H1 (cell line): ENCODE measurements at regions not wholly inside any gene's neighbourhood (a gene's known extent, or its start where the extent isn't known, plus 50 kb on each side); places are given as distances from the start of the nearest gene placed in this dataset.

Experiments used
- CTCF ChIA-PET: fragments of 300-600 bp; sonication (Branson Sonifier 250); formaldehyde crosslinking; loops from one replicate; lab custom pipeline; 2021; ENCODE audit not compliant: partially characterized antibody; lab: Charles Lee
- POLR2A ChIA-PET: fragments of 300-600 bp; sonication (Branson Sonifier 250); formaldehyde crosslinking; loops from one replicate; lab custom pipeline; 2021; ENCODE audit warnings: inconsistent platforms; ENCODE audit not compliant: partially characterized antibody; lab: Charles Lee
- DNase-seq, 2 experiments: peaks; one replicate each; pipeline versions ENCODE4 v3.0.0 to v3.0.0-alpha.2; 2010 to 2022; ENCODE audit warnings: low spot score in 2 of 2, low read depth in 1 of 2, mixed read lengths in 1 of 2
- FAIRE-seq: peaks from 2 replicates; lab custom pipeline; 2011; peaks lifted over from hg19 to GRCh38; lab: Jason Lieb, UNC
- H2AFZ ChIP-seq: 2 replicates; pipeline ENCODE4 v1.8.1; 2012; ENCODE audit warnings: low read length, inconsistent platforms
- H2AK5ac ChIP-seq: 2 replicates; pipeline ENCODE4 v1.6.1; 2013; ENCODE audit warnings: low read depth, low read length
- H2BK120ac ChIP-seq: replicated peaks from 2 replicates; pipeline ENCODE3; 2013; ENCODE audit warnings: low read depth, low read length, inconsistent platforms
- H2BK12ac ChIP-seq: 2 replicates; pipeline ENCODE4 v1.6.1; 2013; ENCODE audit warnings: low read depth, low read length
- H2BK15ac ChIP-seq: 2 replicates; pipeline ENCODE4 v1.6.1; 2013; ENCODE audit warnings: low read length
- H2BK20ac ChIP-seq: 2 replicates; pipeline ENCODE4 v1.6.1; 2013; ENCODE audit warnings: low read length
- H2BK5ac ChIP-seq: 2 replicates; pipeline ENCODE4 v1.6.1; 2013; ENCODE audit warnings: low read depth, low read length
- H3K14ac ChIP-seq: 2 replicates; pipeline ENCODE4 v1.6.1; 2013; ENCODE audit warnings: inconsistent platforms; ENCODE audit not compliant: insufficient read length
- H3K18ac ChIP-seq: 2 replicates; pipeline ENCODE4 v1.6.1; 2013; ENCODE audit warnings: low read length; ENCODE audit errors: extremely low read depth
- H3K23ac ChIP-seq: 2 replicates; pipeline ENCODE4 v1.6.1; 2013; ENCODE audit warnings: inconsistent platforms; ENCODE audit not compliant: insufficient read length
- H3K23me2 ChIP-seq: 2 replicates; pipeline ENCODE4 v1.6.1; 2013; ENCODE audit warnings: low read depth, low read length
- H3K27ac ChIP-seq: 2 replicates; pipeline ENCODE4 v1.6.1; 2011; ENCODE audit warnings: low read depth, low read length, inconsistent platforms
- H3K27me3 ChIP-seq, 4 experiments: replicated peaks in 1 of 4; 1 replicate in 1 of 4; 2 replicates in 3 of 4; pipeline versions ENCODE4 v1.6.1 to v1.8.1; 2011 to 2013; ENCODE audit warnings: low read length in 3 of 4, mild to moderate bottlenecking in 3 of 4, inconsistent platforms in 2 of 4, mixed read lengths in 2 of 4, moderate library complexity in 1 of 4; ENCODE audit not compliant: control insufficient read depth in 3 of 4, insufficient read depth in 3 of 4; ENCODE audit errors: extremely low read depth in 1 of 4
- H3K36me3 ChIP-seq, 4 experiments: 2 replicates each; pipeline versions ENCODE4 v1.6.1 to v1.8.1; 2011 to 2013; ENCODE audit warnings: mild to moderate bottlenecking in 4 of 4, low read length in 3 of 4, moderate library complexity in 2 of 4, control low read depth in 1 of 4, inconsistent platforms in 1 of 4; ENCODE audit not compliant: insufficient read depth in 4 of 4, control insufficient read depth in 2 of 4
- H3K4ac ChIP-seq: replicated peaks from 2 replicates; pipeline ENCODE3; 2013; ENCODE audit warnings: low read length, low read depth, mixed read lengths, inconsistent platforms; ENCODE audit not compliant: insufficient read length
- H3K4me1 ChIP-seq, 4 experiments: replicated peaks in 1 of 4; 1 replicate in 1 of 4; 2 replicates in 3 of 4; pipeline versions ENCODE4 v1.6.1 to v1.8.1; 2011 to 2013; ENCODE audit warnings: low read length in 3 of 4, inconsistent platforms in 2 of 4, mixed read lengths in 1 of 4; ENCODE audit not compliant: insufficient read depth in 4 of 4, control insufficient read depth in 3 of 4
- H3K4me2 ChIP-seq, 2 experiments: 2 replicates each; pipeline versions ENCODE4 v1.6.1 to v1.8.1; 2011 to 2013; ENCODE audit warnings: low read depth in 2 of 2, low read length in 2 of 2, control low read depth in 1 of 2, inconsistent platforms in 1 of 2, mild to moderate bottlenecking in 1 of 2; ENCODE audit not compliant: insufficient read depth in 1 of 2
- H3K4me3 ChIP-seq, 4 experiments: fragments of 200-600, 300-600 bp in 1 of 4; sonication (generic), shearing (Covaris generic), sonication (Bioruptor Twin) in 1 of 4; 2 replicates each; pipeline versions ENCODE4 v1.5.1 to v1.8.1; 2011 to 2016; ENCODE audit warnings: low read length in 4 of 4, low read depth in 3 of 4, control low read depth in 2 of 4, inconsistent platforms in 2 of 4, mild to moderate bottlenecking in 2 of 4, mixed read lengths in 1 of 4, moderate library complexity in 1 of 4; ENCODE audit not compliant: insufficient read depth in 2 of 4; ENCODE audit errors: extremely low read depth in 1 of 4
- H3K56ac ChIP-seq: replicated peaks from 2 replicates; pipeline ENCODE3; 2013; ENCODE audit warnings: low read depth, mild to moderate bottlenecking, mixed read lengths, low read length, inconsistent platforms; ENCODE audit not compliant: insufficient read length
- H3K79me1 ChIP-seq: 2 replicates; pipeline ENCODE4 v1.6.1; 2013; ENCODE audit warnings: low read depth, low read length, control low read depth
- H3K79me2 ChIP-seq, 2 experiments: 2 replicates each; pipeline versions ENCODE4 v1.6.1 to v1.8.1; 2012 to 2013; ENCODE audit warnings: low read length in 2 of 2, mild to moderate bottlenecking in 2 of 2, inconsistent platforms in 1 of 2; ENCODE audit not compliant: insufficient read depth in 2 of 2, control insufficient read depth in 1 of 2
- H3K9ac ChIP-seq, 4 experiments: replicated peaks in 1 of 4; 1 replicate in 1 of 4; 2 replicates in 3 of 4; pipeline versions ENCODE4 v1.6.1 to v1.8.1; 2011 to 2013; ENCODE audit warnings: low read depth in 3 of 4, low read length in 3 of 4, control low read depth in 2 of 4, mild to moderate bottlenecking in 2 of 4, moderate library complexity in 2 of 4, inconsistent platforms in 1 of 4; ENCODE audit errors: extremely low read depth in 1 of 4
- H3K9me3 ChIP-seq, 2 experiments: 2 replicates each; pipeline versions ENCODE4 v1.6.1 to v1.8.1; 2012 to 2013; ENCODE audit warnings: mild to moderate bottlenecking in 2 of 2, moderate library complexity in 2 of 2, control low read depth in 1 of 2, inconsistent platforms in 1 of 2, low read depth in 1 of 2, low read length in 1 of 2, mixed read lengths in 1 of 2; ENCODE audit not compliant: insufficient read depth in 2 of 2
- H4K20me1 ChIP-seq, 2 experiments: replicated peaks in 1 of 2; 2 replicates each; pipeline versions ENCODE3 to v1.8.1; 2011 to 2013; ENCODE audit warnings: inconsistent platforms in 2 of 2, low read length in 2 of 2, mild to moderate bottlenecking in 1 of 2; ENCODE audit not compliant: insufficient read depth in 2 of 2, control insufficient read depth in 1 of 2
- H4K5ac ChIP-seq: 2 replicates; pipeline ENCODE4 v1.6.1; 2013; ENCODE audit warnings: low read length, low read depth, mixed read lengths, inconsistent platforms; ENCODE audit not compliant: insufficient read length
- H4K8ac ChIP-seq: 2 replicates; pipeline ENCODE4 v1.8.0; 2013; ENCODE audit warnings: mild to moderate bottlenecking, moderate library complexity, low read length, inconsistent platforms; ENCODE audit not compliant: insufficient read depth; ENCODE audit errors: extremely low read depth
- H4K91ac ChIP-seq: replicated peaks from 2 replicates; pipeline ENCODE3; 2013; ENCODE audit warnings: low read length, mixed read lengths, inconsistent platforms; ENCODE audit not compliant: insufficient read length
- JUN ChIP-seq: IDR thresholded peaks from 2 replicates; pipeline ENCODE4 v1.6.1; 2011; ENCODE audit warnings: low read depth, mild to moderate bottlenecking, improper control_type of control experiment, low read length
- KDM1A ChIP-seq: fragments of 200-600, 300-600 bp; sonication (generic); IDR thresholded peaks from 2 replicates; pipeline ENCODE4 v1.7.1; 2016; ENCODE audit warnings: mild to moderate bottlenecking, low read length, borderline replicate concordance
- SIRT6 ChIP-seq: IDR thresholded peaks from one replicate; pipeline ENCODE4 v1.7.1; 2012; ENCODE audit warnings: low read length, inconsistent platforms
- TBP ChIP-seq: IDR thresholded peaks from 2 replicates; pipeline ENCODE4 v1.6.1; 2011; ENCODE audit warnings: low read depth, low read length, improper control_type of control experiment
- WGBS, 2 experiments: shearing (Covaris generic) in 1 of 2; methylation state at CpG; one replicate each; pipeline versions ENCODE4 v1.1.6 to v1.1.7; 2013 to 2015; ENCODE audit warnings: low lambda C conversion rate in 2 of 2, mixed read lengths in 2 of 2, inconsistent platforms in 1 of 2, low coverage in 1 of 2, missing lambda C conversion rate in 1 of 2; ENCODE audit not compliant: insufficient replicate concordance in 2 of 2, insufficient coverage in 1 of 2, insufficient read length in 1 of 2; ENCODE audit errors: extremely low coverage in 1 of 2, missing lambda C conversion rate in 1 of 2; 5-methylcytosine and 5-hydroxymethylcytosine counted together

DNA sequence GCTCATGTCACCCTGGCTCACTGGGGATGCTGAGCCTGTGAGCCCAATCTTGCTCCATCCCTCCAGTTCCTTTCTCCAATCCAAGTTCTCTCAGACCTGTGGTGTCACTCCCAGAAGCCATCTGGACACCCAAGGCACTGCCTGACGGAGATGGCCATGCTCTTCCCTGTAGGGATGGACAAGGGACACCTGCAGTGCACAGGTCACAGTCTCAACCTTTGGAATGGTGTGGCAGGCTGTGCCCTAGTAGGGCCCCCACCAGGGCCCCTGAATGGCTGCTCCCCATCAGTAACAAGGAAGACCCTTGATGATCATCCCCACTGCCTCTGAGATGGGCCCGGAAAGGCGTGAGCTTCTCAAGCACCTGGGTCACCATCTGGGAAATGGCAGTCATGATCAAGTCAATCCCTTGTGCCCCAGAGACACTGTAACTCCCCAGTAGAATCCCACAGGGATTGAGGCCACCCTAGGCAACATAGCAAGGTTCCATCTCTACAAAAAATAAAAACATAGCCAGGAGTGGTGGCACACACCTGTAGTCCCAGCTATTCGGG is 822.5 kb downstream of the KCNJ18 start:
- H3K14ac ChIP-seq = no peak overlapping the region
- DNase-seq = no peak
- H4K5ac ChIP-seq = no peak overlapping the region
- H3K9me3 ChIP-seq = peaks cover 36 to 78% of the 10 kb centered on the region in 2 experiments
- H3K4me1 ChIP-seq = no peaks in the 10 kb centered on the region
- H3K36me3 ChIP-seq = no peaks in the 10 kb centered on the region
- H3K23me2 ChIP-seq = peaks cover 1% of the 10 kb centered on the region; the same call in 1 of the 2 replicates
- H3K18ac ChIP-seq = no peak overlapping the region
- no peak overlapping the region for H3K56ac ChIP-seq
- H2AFZ ChIP-seq = no peak overlapping the region
- H3K23ac ChIP-seq = no peak overlapping the region
- no peaks in the 10 kb centered on the region for H3K27me3 ChIP-seq
- no peak overlapping the region for H3K4ac ChIP-seq
- no peak overlapping the region for H2BK12ac ChIP-seq
- H2BK120ac ChIP-seq = no peak overlapping the region
- no peaks in the 10 kb centered on the region for H3K79me2 ChIP-seq
- FAIRE-seq = no peak
- no peak overlapping the region for H4K8ac ChIP-seq
- no peak overlapping the region for H2BK15ac ChIP-seq
- TF ChIP-seq KDM1A = no peak
- TF ChIP-seq SIRT6 = no peak
- TF ChIP-seq JUN = no peak
- no peak for TF ChIP-seq TBP
- TF ChIP-seq, all 59 proteins: peak for 0
- Histone ChIP-seq H2AK5ac (no peak overlapping the region), H3K9ac (no peak overlapping the region), H3K4me3 (no peak overlapping the region), H3K79me1 (no peaks in the 10 kb centered on the region), H4K20me1 (no peaks in the 10 kb centered on the region), H4K91ac (no peak overlapping the region), H3K4me2 (no peak overlapping the region), H2BK20ac (no peak overlapping the region), H2BK5ac (no peak overlapping the region), H3K27ac (no peak overlapping the region)
- WGBS, 2 experiments = 85% methylated on average over 4 of the region's 4 CpGs; no CpG with 5 or more reads in 1 of the 2 experiments
- POLR2A ChIA-PET = no interaction called here
- CTCF ChIA-PET = no interaction called here
